Fibroblast of skin of right biceps (primary cell): ENCODE measurements at regions not wholly inside any gene's neighbourhood (a gene's known extent, or its start where the extent isn't known, plus 50 kb on each side); places are given as distances from the start of the nearest gene placed in this dataset.
"Not testable (repeated sequence)": the region's sequence is repeated elsewhere in the genome, so short reads cannot be mapped to it uniquely, and the experiment has no call there.

Experiments
- DNase-seq: peaks from one replicate; pipeline ENCODE4 v3.0.0-alpha.2; 2013

- no peak for DNase-seq
These were observed 180.0 kb downstream of the SOX4 start for GRCh38 chr6:21773576-21773968.

GRCh38 chr6:21777846-21778245, 184.3 kb downstream of the SOX4 start:
- no peak for DNase-seq

- DNase-seq = no peak
These were observed 186.6 kb downstream of the SOX4 start for GRCh38 chr6:21780141-21780540.

- peak; percentile 47 for DNase-seq
These were observed 187.1 kb downstream of the SOX4 start for GRCh38 chr6:21780679-21781078.

- no peak for DNase-seq
These were observed 187.6 kb downstream of the SOX4 start for GRCh38 chr6:21781128-21781527.

- DNase-seq = no peak
These were observed 191.6 kb downstream of the SOX4 start for GRCh38 chr6:21785164-21785563.

GRCh38 chr6:21791056-21791455, 197.5 kb downstream of the SOX4 start:
- DNase-seq = no peak

- DNase-seq = peak; percentile 23
These were observed 198.0 kb downstream of the SOX4 start for GRCh38 chr6:21791581-21791980.

GRCh38 chr6:21792177-21792576, 198.6 kb downstream of the SOX4 start:
- no peak for DNase-seq

GRCh38 chr6:21796979-21797378, 203.4 kb downstream of the SOX4 start:
- not testable (repeated sequence) for DNase-seq

- DNase-seq = no peak
These were observed 204.9 kb downstream of the SOX4 start for GRCh38 chr6:21798468-21798867.

GRCh38 chr6:21800330-21800729, 206.8 kb downstream of the SOX4 start:
- DNase-seq = no peak

- DNase-seq = peak; percentile 56
These were observed 207.4 kb downstream of the SOX4 start for GRCh38 chr6:21800948-21801438.

- no peak for DNase-seq
These were observed 208.1 kb downstream of the SOX4 start for GRCh38 chr6:21801446-21802174.

- DNase-seq = no peak
These were observed 208.7 kb downstream of the SOX4 start for GRCh38 chr6:21802175-21802822.

- DNase-seq = peak; percentile 71
These were observed 211.5 kb downstream of the SOX4 start for GRCh38 chr6:21804941-21805610.

- no peak for DNase-seq
These were observed 213.9 kb downstream of the SOX4 start for GRCh38 chr6:21807299-21808044.

- peak; percentile 76 for DNase-seq
These were observed 214.5 kb downstream of the SOX4 start for GRCh38 chr6:21808045-21808470.

- peak; percentile 28 for DNase-seq
These were observed 215.1 kb downstream of the SOX4 start for GRCh38 chr6:21808551-21809242.

- DNase-seq = no peak
These were observed 217.9 kb downstream of the SOX4 start for GRCh38 chr6:21811484-21811883.

GRCh38 chr6:21816231-21816630, 222.7 kb downstream of the SOX4 start:
- DNase-seq = no peak

GRCh38 chr6:21820442-21820841, 226.9 kb downstream of the SOX4 start:
- no peak for DNase-seq
